IMR-90 (cell line): ENCODE measurements at regions not wholly inside any gene's neighbourhood (a gene's known extent, or its start where the extent isn't known, plus 50 kb on each side); places are given as distances from the start of the nearest gene placed in this dataset.

Experiments
- ATAC-seq: fragments of 200-7000 bp; cut with Tn5 transposase; 2 replicates; pipeline ENCODE4 v1.9.1; 2020; ENCODE audit warnings: low read depth, mild to moderate bottlenecking, moderate library complexity
- BruUV-seq: library from RNA; stranded (reverse); fragments of 400-500 nt; replicated peaks from 2 replicates; lab custom pipeline; 2021; lab: Mats Ljungman, UMichigan
- CTCF ChIA-PET: fragments of 300-600 bp; formaldehyde crosslinking; extraction: SDS; loops from one replicate; lab custom pipeline; 2021; ENCODE audit warnings: antibody characterized with exemption; lab: Yijun Ruan, JAX
- POLR2A ChIA-PET: fragments of 300-600 bp; sonication (Branson Sonifier 250); formaldehyde crosslinking; loops from one replicate; lab custom pipeline; 2022; ENCODE audit warnings: antibody characterized with exemption; ENCODE audit not compliant: unreplicated experiment; lab: Charles Lee
- DNase-seq: peaks from one replicate; pipeline ENCODE4 v3.0.0; 2013
- H2AFZ ChIP-seq: replicated peaks from 2 replicates; pipeline ENCODE3; 2013; ENCODE audit warnings: low read length, mild to moderate bottlenecking; ENCODE audit not compliant: poor library complexity
- H2AK5ac ChIP-seq: 2 replicates; pipeline ENCODE4 v1.6.1; 2013; ENCODE audit warnings: low read depth, low read length, inconsistent platforms
- H2AK9ac ChIP-seq: replicated peaks from 2 replicates; pipeline ENCODE3; 2013; ENCODE audit warnings: mild to moderate bottlenecking, low read depth, low read length, moderate library complexity; ENCODE audit not compliant: poor library complexity
- H2BK120ac ChIP-seq: 2 replicates; pipeline ENCODE4 v1.6.1; 2013; ENCODE audit warnings: low read depth, low read length, inconsistent platforms
- H2BK15ac ChIP-seq: 3 replicates; pipeline ENCODE4 v1.6.1; 2013; ENCODE audit warnings: low read depth, low read length, inconsistent platforms
- H2BK20ac ChIP-seq: 2 replicates; pipeline ENCODE4 v1.6.1; 2013; ENCODE audit warnings: low read depth, mild to moderate bottlenecking, inconsistent platforms, low read length, moderate library complexity
- H2BK5ac ChIP-seq: 2 replicates; pipeline ENCODE4 v1.6.1; 2013; ENCODE audit warnings: mild to moderate bottlenecking, low read depth, low read length, inconsistent platforms; ENCODE audit not compliant: poor library complexity, severe bottlenecking
- H3K14ac ChIP-seq: replicated peaks from 2 replicates; pipeline ENCODE4 v1.6.1; 2013; ENCODE audit warnings: low read depth, low read length, inconsistent platforms
- H3K18ac ChIP-seq: 2 replicates; pipeline ENCODE4 v1.6.1; 2013; ENCODE audit warnings: low read depth, low read length, control low read depth
- H3K23ac ChIP-seq: 2 replicates; pipeline ENCODE4 v1.6.1; 2013; ENCODE audit warnings: low read depth, low read length, inconsistent platforms
- H3K27ac ChIP-seq: 2 replicates; pipeline ENCODE4 v1.5.1; 2013; ENCODE audit warnings: mild to moderate bottlenecking, control low read depth, low read length; ENCODE audit not compliant: insufficient read depth
- H3K27me3 ChIP-seq: 2 replicates; pipeline ENCODE4 v1.6.1; 2013; ENCODE audit warnings: low read length; ENCODE audit not compliant: control insufficient read depth, insufficient read depth
- H3K36me3 ChIP-seq: 2 replicates; pipeline ENCODE4 v1.6.1; 2013; ENCODE audit warnings: low read length, mixed read lengths; ENCODE audit not compliant: control insufficient read depth, insufficient read depth
- H3K4ac ChIP-seq: 2 replicates; pipeline ENCODE4 v1.6.1; 2013; ENCODE audit warnings: low read depth, low read length, inconsistent platforms
- H3K4me1 ChIP-seq: 2 replicates; pipeline ENCODE4 v1.6.1; 2013; ENCODE audit warnings: low read length, mixed read lengths; ENCODE audit not compliant: control insufficient read depth, insufficient read depth
- H3K4me2 ChIP-seq: 2 replicates; pipeline ENCODE4 v1.6.1; 2013; ENCODE audit warnings: low read depth, mild to moderate bottlenecking, control low read depth, low read length, moderate library complexity
- H3K4me3 ChIP-seq: 2 replicates; pipeline ENCODE4 v1.5.1; 2013; ENCODE audit warnings: low read depth, mild to moderate bottlenecking, control low read depth, low read length, moderate library complexity; ENCODE audit not compliant: insufficient read depth
- H3K56ac ChIP-seq: 2 replicates; pipeline ENCODE4 v1.6.1; 2013; ENCODE audit warnings: low read length, inconsistent platforms; ENCODE audit not compliant: insufficient read depth; ENCODE audit errors: extremely low read depth
- H3K79me1 ChIP-seq, 2 experiments: 2 replicates each; pipeline ENCODE4 v1.6.1; 2013; ENCODE audit warnings: low read length in 2 of 2, inconsistent platforms in 1 of 2, low read depth in 1 of 2
- H3K9ac ChIP-seq: 2 replicates; pipeline ENCODE4 v1.6.1; 2013; ENCODE audit warnings: low read depth, low read length, control low read depth
- H3K9me1 ChIP-seq: 2 replicates; pipeline ENCODE4 v1.6.1; 2013; ENCODE audit warnings: low read length, inconsistent platforms; ENCODE audit not compliant: insufficient read depth
- H3K9me3 ChIP-seq: 2 replicates; pipeline ENCODE4 v1.6.1; 2013; ENCODE audit warnings: low read length; ENCODE audit not compliant: control insufficient read depth, insufficient read depth
- H4K20me1 ChIP-seq: 2 replicates; pipeline ENCODE4 v1.6.1; 2013; ENCODE audit warnings: low read length, inconsistent platforms; ENCODE audit not compliant: insufficient read depth
- H4K5ac ChIP-seq: 2 replicates; pipeline ENCODE4 v1.6.1; 2013; ENCODE audit warnings: mild to moderate bottlenecking, low read depth, low read length, control low read depth
- H4K8ac ChIP-seq, 2 experiments: 2 replicates each; pipeline ENCODE4 v1.6.1; 2013; ENCODE audit warnings: low read depth in 2 of 2, low read length in 2 of 2, control low read depth in 1 of 2, inconsistent platforms in 1 of 2
- H4K91ac ChIP-seq: 2 replicates; pipeline ENCODE4 v1.6.1; 2013; ENCODE audit warnings: low read depth, low read length, inconsistent platforms; ENCODE audit not compliant: insufficient read depth
- BHLHE40 ChIP-seq: fragments of 150-350 bp; IDR thresholded peaks from 2 replicates; pipeline ENCODE4 v1.6.1; 2016; ENCODE audit warnings: mild to moderate bottlenecking, low read depth, low read length
- CEBPB ChIP-seq: IDR thresholded peaks from 2 replicates; pipeline ENCODE4 v1.6.1; 2012; ENCODE audit warnings: low read depth, low read length, improper control_type of control experiment
- CHD1 ChIP-seq: IDR thresholded peaks from 2 replicates; pipeline ENCODE4 v1.6.1; 2012; ENCODE audit warnings: low read depth, low read length, improper control_type of control experiment
- CTCF ChIP-seq: conservative IDR thresholded peaks from 2 replicates; pipeline ENCODE4 v1.5.1; 2012; ENCODE audit warnings: mild to moderate bottlenecking, low read depth, low read length, improper control_type of control experiment
- ELK1 ChIP-seq: fragments of 150-350 bp; IDR thresholded peaks from 2 replicates; pipeline ENCODE4 v1.6.1; 2016; ENCODE audit warnings: low read depth, mild to moderate bottlenecking, low read length, moderate library complexity, borderline replicate concordance
- FOS ChIP-seq: fragments of 150-350 bp; IDR thresholded peaks from 2 replicates; pipeline ENCODE4 v1.6.1; 2016; ENCODE audit warnings: low read depth, low read length
- MAFK ChIP-seq: IDR thresholded peaks from 2 replicates; pipeline ENCODE4 v1.6.1; 2012; ENCODE audit warnings: low read depth, low read length, improper control_type of control experiment
- MAZ ChIP-seq: IDR thresholded peaks from 2 replicates; pipeline ENCODE4 v1.6.1; 2012; ENCODE audit warnings: low read depth, mild to moderate bottlenecking, low read length, improper control_type of control experiment, moderate library complexity, borderline replicate concordance
- MXI1 ChIP-seq: IDR thresholded peaks from 2 replicates; pipeline ENCODE4 v1.6.1; 2012; ENCODE audit warnings: low read depth, mild to moderate bottlenecking, low read length, moderate library complexity, borderline replicate concordance
- NFE2L2 ChIP-seq: fragments of 150-350 bp; IDR thresholded peaks from 2 replicates; pipeline ENCODE4 v1.6.1; 2016; ENCODE audit warnings: low read depth, mild to moderate bottlenecking, low read length
- POLR2A ChIP-seq: IDR thresholded peaks from 2 replicates; pipeline ENCODE4 v1.6.1; 2012; ENCODE audit warnings: mild to moderate bottlenecking, low read depth, low read length
- RAD21 ChIP-seq: IDR thresholded peaks from 2 replicates; pipeline ENCODE4 v1.6.1; 2012; ENCODE audit warnings: low read length, improper control_type of control experiment
- RCOR1 ChIP-seq: IDR thresholded peaks from 2 replicates; pipeline ENCODE4 v1.6.1; 2012; ENCODE audit warnings: mild to moderate bottlenecking, low read length, improper control_type of control experiment; ENCODE audit not compliant: insufficient replicate concordance
- RFX5 ChIP-seq: IDR thresholded peaks from 2 replicates; pipeline ENCODE4 v1.8.0; 2012; ENCODE audit warnings: low read depth, mild to moderate bottlenecking, low read length, moderate library complexity
- SMC3 ChIP-seq: fragments of 150-350 bp; IDR thresholded peaks from 2 replicates; pipeline ENCODE4 v1.6.1; 2016; ENCODE audit warnings: low read depth, mild to moderate bottlenecking, antibody characterized with exemption, low read length, moderate library complexity
- USF2 ChIP-seq: fragments of 150-350 bp; IDR thresholded peaks from 2 replicates; pipeline ENCODE4 v1.6.1; 2017; ENCODE audit warnings: mild to moderate bottlenecking, antibody characterized with exemption, low read length, low read depth
- WGBS, 2 experiments: methylation state at CpG; one replicate each; pipeline versions ENCODE4 v1.1.5 to v1.1.7; 2013; ENCODE audit warnings: missing lambda C conversion rate in 2 of 2; ENCODE audit not compliant: insufficient read length in 1 of 2; ENCODE audit errors: extremely low coverage in 2 of 2; 5-methylcytosine and 5-hydroxymethylcytosine counted together
- dilution Hi-C: fragments of 300-500 bp; cut with HindIII; formaldehyde crosslinking; loops from one replicate; pipeline ENCODE4 v1.14.3; 2018; ENCODE audit warnings: low sequenced_read_pairs; ENCODE audit not compliant: unreplicated experiment
- in situ Hi-C: fragments of 300-500 bp; cut with MboI; formaldehyde crosslinking; loops from 3 replicates; pipeline ENCODE4 v1.14.3; 2019; ENCODE audit warnings: low sequenced_read_pairs, inconsistent platforms, mixed read lengths
- intact Hi-C: fragments of 100-400 bp; cut with micrococcal nuclease; formaldehyde crosslinking; loops from 2 replicates; pipeline ENCODE4 v1.10.0; 2022

GRCh38 chr4:170623899-170624298, 534.1 kb upstream of the AADAT start:
- dilution Hi-C loops, result no loop called here
- no CpG with 5 or more reads among the region's 7 CpGs for WGBS, 2 experiments

More at GRCh38 chr4:170623899-170624298, 534.1 kb upstream of the AADAT start:
- Histone ChIP-seq H3K79me1 (no peaks in the 10 kb centered on the region), H2AK9ac (no peak overlapping the region), H3K36me3 (no peaks in the 10 kb centered on the region), H2AK5ac (no peak overlapping the region), H3K23ac (no peak overlapping the region), H3K27ac (no peak overlapping the region), H2BK15ac (no peak overlapping the region), H3K9me3 (peaks cover 2% of the 10 kb centered on the region; the same call in 1 of the 2 replicates), H3K4me2 (no peak overlapping the region), H3K56ac (no peak overlapping the region), H4K5ac (no peak overlapping the region), H2BK20ac (no peak overlapping the region), H4K8ac (no peak overlapping the region), H2BK120ac (no peak overlapping the region), H3K27me3 (no peaks in the 10 kb centered on the region), H3K4me3 (no peak overlapping the region), H2BK5ac (no peak overlapping the region), H3K4me1 (no peaks in the 10 kb centered on the region), H3K14ac (no peak overlapping the region), H3K9ac (no peak overlapping the region), H3K18ac (no peak overlapping the region), H3K4ac (no peak overlapping the region), H2AFZ (no peak overlapping the region), H4K91ac (no peak overlapping the region), H4K20me1 (no peaks in the 10 kb centered on the region), H3K9me1 (no peaks in the 10 kb centered on the region)
- intact Hi-C loops, result no loop called here
- ChIA-PET CTCF (no interaction called here), POLR2A (no interaction called here)
- no TSS peak for BruUV-seq
- TF ChIP-seq MAFK (no peak), CTCF (no peak), ELK1 (no peak), POLR2A (no peak), CEBPB (no peak), SMC3 (no peak), MAZ (no peak), USF2 (no peak), RCOR1 (no peak), NFE2L2 (no peak), BHLHE40 (no peak), CHD1 (no peak), RFX5 (no peak), FOS (no peak), RAD21 (no peak), MXI1 (no peak)
- in situ Hi-C loops, result no loop called here
- ATAC-seq, result no peak
- no peak for DNase-seq
